AG09319 (cell line): ENCODE measurements at regions not wholly inside any gene's neighbourhood (a gene's known extent, or its start where the extent isn't known, plus 50 kb on each side); places are given as distances from the start of the nearest gene placed in this dataset.

Experiments
- DNase-seq: peaks from one replicate; pipeline ENCODE4 v3.0.0-alpha.2; 2010; ENCODE audit warnings: low read depth; ENCODE audit errors: extremely low read depth
- TF ChIP-seq, protein P1 (sequence below): IDR thresholded peaks from 2 replicates; pipeline ENCODE4 v1.5.1; 2011; ENCODE audit warnings: low read depth, mild to moderate bottlenecking, inconsistent platforms, low read length, moderate library complexity

GRCh38 chr6:138577151-138577915 lies 78.0 kb upstream of the NHSL1 start:
- no peak for DNase-seq
- TF ChIP-seq, protein P1, sequence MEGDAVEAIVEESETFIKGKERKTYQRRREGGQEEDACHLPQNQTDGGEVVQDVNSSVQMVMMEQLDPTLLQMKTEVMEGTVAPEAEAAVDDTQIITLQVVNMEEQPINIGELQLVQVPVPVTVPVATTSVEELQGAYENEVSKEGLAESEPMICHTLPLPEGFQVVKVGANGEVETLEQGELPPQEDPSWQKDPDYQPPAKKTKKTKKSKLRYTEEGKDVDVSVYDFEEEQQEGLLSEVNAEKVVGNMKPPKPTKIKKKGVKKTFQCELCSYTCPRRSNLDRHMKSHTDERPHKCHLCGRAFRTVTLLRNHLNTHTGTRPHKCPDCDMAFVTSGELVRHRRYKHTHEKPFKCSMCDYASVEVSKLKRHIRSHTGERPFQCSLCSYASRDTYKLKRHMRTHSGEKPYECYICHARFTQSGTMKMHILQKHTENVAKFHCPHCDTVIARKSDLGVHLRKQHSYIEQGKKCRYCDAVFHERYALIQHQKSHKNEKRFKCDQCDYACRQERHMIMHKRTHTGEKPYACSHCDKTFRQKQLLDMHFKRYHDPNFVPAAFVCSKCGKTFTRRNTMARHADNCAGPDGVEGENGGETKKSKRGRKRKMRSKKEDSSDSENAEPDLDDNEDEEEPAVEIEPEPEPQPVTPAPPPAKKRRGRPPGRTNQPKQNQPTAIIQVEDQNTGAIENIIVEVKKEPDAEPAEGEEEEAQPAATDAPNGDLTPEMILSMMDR, result no peak

GRCh38 chr6:138580040-138580439 lies 80.7 kb upstream of the NHSL1 start:
- no peak for DNase-seq
- TF ChIP-seq, protein P1, result no peak

DNA sequence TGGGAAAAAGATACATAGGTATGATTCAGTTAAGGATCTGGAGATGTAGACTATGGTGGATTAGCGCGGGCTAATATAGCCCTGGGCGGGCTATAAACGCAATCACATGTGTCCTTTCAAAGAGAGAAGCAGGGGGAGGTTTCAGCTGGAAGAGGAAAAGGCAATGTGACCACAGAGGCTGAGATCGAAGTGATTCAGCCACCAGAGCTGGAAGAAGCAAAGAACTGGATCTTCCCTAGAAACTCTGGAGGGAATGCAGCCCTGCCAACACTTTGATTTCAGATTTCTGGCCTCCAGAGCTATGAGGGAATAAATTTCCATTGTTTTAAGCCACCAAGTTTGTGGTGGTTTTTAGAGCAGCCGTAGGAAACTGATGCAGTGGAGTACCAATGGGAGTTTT lies 81.5 kb upstream of the NHSL1 start:
- TF ChIP-seq, protein P1, result no peak
- DNase-seq, result no peak

DNA sequence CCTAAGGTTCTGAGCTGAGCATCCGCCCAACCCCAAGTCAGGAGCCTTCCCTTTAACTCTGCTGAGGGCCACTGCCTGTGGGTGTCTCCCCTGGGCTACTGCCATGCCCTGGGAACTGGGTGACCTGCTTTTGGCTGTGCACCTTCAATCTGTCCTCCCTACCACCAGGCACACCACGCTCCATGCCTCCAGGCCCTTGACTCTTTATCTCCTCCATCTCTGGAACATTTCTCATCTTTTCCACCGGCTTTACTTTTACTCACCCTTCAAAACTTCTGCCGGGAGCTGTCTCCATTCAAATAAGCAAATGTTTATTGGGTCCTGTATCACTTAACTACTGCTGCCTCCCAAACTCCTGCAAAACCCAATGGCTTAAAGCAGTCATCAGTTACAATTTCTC lies 83.3 kb upstream of the NHSL1 start:
- TF ChIP-seq, protein P1, result no peak
- no peak for DNase-seq

GRCh38 chr6:138586638-138587037 lies 87.3 kb upstream of the NHSL1 start:
- TF ChIP-seq, protein P1, result no peak
- DNase-seq, result no peak

GRCh38 chr6:138588805-138589434 lies 89.6 kb upstream of the NHSL1 start:
- peak; percentile 57 for DNase-seq

More at GRCh38 chr6:138588805-138589434, 89.6 kb upstream of the NHSL1 start:
- TF ChIP-seq, protein P1, result peak; percentile 95
